AG10803 (cell line): ENCODE measurements at regions not wholly inside any gene's neighbourhood (a gene's known extent, or its start where the extent isn't known, plus 50 kb on each side); places are given as distances from the start of the nearest gene placed in this dataset.
A peak's percentile ranks its signal among the peaks of the same experiment; 100 is the strongest.

Experiments used
- DNase-seq: peaks from one replicate; pipeline ENCODE4 v3.0.0; 2010; ENCODE audit warnings: low read depth
- H3K4me3 ChIP-seq: 2 replicates; pipeline ENCODE4 v1.5.1; 2011; ENCODE audit warnings: mild to moderate bottlenecking, low read length, control low read depth
- TF ChIP-seq, protein P1 (sequence below): conservative IDR thresholded peaks from 2 replicates; pipeline ENCODE4 v1.5.1; 2011; ENCODE audit warnings: mild to moderate bottlenecking, low read length, control low read depth, inconsistent platforms

DNA sequence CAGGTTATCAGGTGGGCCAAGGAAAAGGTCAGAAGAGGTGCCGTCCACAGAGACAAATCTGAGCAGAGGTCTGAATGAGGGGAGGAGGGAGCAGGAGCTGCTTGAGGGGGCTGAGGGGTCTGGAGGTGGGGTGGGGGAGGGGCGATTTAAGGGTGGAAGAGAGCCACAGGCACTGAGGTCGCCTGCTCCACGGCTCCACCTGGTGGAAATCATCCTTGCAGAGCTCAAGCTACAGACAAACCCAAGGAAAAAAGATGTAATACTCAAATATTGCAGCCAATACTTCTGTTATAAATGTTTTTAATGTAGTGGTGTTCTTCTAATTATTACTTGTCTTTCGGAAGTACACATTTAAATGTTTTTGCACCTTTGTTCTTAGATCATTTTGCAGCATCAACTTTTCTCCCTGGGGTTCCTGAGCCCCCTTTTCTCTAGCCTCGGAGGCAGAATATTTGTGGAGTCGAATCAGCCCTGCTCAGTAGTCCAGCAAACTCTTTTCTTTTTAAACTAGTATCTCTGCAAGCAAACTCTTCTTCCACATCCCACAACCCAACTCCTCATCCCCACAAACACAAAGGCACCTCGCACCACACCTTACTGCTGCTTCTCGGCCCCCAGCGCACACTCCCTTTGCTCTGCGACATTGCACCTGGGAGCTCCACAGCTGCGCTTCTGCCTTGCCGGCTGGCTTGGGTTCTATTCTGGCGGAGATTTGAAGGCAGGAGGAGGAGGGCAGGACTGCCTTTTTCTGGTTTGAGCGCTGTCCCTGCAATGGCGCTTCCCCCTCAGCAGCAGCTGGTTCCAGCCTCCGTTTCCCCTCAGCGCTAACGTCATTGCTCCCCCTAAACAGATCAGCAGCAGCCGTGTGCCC, 51.0 kb upstream of the TFAP2A start:
- no peak overlapping the region for H3K4me3 ChIP-seq
- peak; percentile 25 for DNase-seq
- TF ChIP-seq, protein P1, sequence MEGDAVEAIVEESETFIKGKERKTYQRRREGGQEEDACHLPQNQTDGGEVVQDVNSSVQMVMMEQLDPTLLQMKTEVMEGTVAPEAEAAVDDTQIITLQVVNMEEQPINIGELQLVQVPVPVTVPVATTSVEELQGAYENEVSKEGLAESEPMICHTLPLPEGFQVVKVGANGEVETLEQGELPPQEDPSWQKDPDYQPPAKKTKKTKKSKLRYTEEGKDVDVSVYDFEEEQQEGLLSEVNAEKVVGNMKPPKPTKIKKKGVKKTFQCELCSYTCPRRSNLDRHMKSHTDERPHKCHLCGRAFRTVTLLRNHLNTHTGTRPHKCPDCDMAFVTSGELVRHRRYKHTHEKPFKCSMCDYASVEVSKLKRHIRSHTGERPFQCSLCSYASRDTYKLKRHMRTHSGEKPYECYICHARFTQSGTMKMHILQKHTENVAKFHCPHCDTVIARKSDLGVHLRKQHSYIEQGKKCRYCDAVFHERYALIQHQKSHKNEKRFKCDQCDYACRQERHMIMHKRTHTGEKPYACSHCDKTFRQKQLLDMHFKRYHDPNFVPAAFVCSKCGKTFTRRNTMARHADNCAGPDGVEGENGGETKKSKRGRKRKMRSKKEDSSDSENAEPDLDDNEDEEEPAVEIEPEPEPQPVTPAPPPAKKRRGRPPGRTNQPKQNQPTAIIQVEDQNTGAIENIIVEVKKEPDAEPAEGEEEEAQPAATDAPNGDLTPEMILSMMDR, result peak; percentile 48
